Adipocyte (in vitro differentiated cells): ENCODE measurements at regions not wholly inside any gene's neighbourhood (a gene's known extent, or its start where the extent isn't known, plus 50 kb on each side); places are given as distances from the start of the nearest gene placed in this dataset.

ENCODE experiments used
- DNase-seq: peaks from one replicate; pipeline ENCODE4 v3.0.0-alpha.2; 2015; ENCODE audit warnings: low read depth
- H3K27me3 ChIP-seq: replicated peaks from 2 replicates; pipeline ENCODE4 v1.7.0; 2013; ENCODE audit warnings: mild to moderate bottlenecking, low read length, moderate library complexity; ENCODE audit not compliant: control insufficient read depth, insufficient read depth
- H3K36me3 ChIP-seq: 2 replicates; pipeline ENCODE4 v1.7.0; 2013; ENCODE audit warnings: low read length, mild to moderate bottlenecking, moderate library complexity; ENCODE audit not compliant: control insufficient read depth, insufficient read depth, severe bottlenecking
- H3K4me1 ChIP-seq: 2 replicates; pipeline ENCODE4 v1.7.0; 2013; ENCODE audit warnings: mild to moderate bottlenecking, low read length, moderate library complexity; ENCODE audit not compliant: control insufficient read depth, insufficient read depth
- H3K4me3 ChIP-seq: 2 replicates; pipeline ENCODE4 v1.7.0; 2013; ENCODE audit warnings: mild to moderate bottlenecking, low read length, moderate library complexity
- H3K9ac ChIP-seq: 2 replicates; pipeline ENCODE4 v1.7.0; 2013; ENCODE audit warnings: mild to moderate bottlenecking, low read length, moderate library complexity
- H3K9me3 ChIP-seq: 2 replicates; pipeline ENCODE4 v1.7.0; 2013; ENCODE audit warnings: mild to moderate bottlenecking, low read length, moderate library complexity; ENCODE audit not compliant: control insufficient read depth

GRCh38 chr2:2686222-2686621 is 355.1 kb upstream of the MYT1L start:
- no peak overlapping the region for H3K4me3 ChIP-seq
- no peaks in the 10 kb centered on the region for H3K4me1 ChIP-seq
- no peaks in the 10 kb centered on the region for H3K36me3 ChIP-seq
- H3K27me3 ChIP-seq: peaks cover 11% of the 10 kb centered on the region
- no peak for DNase-seq
- H3K9ac ChIP-seq: no peak overlapping the region
- H3K9me3 ChIP-seq: no peaks in the 10 kb centered on the region

DNA sequence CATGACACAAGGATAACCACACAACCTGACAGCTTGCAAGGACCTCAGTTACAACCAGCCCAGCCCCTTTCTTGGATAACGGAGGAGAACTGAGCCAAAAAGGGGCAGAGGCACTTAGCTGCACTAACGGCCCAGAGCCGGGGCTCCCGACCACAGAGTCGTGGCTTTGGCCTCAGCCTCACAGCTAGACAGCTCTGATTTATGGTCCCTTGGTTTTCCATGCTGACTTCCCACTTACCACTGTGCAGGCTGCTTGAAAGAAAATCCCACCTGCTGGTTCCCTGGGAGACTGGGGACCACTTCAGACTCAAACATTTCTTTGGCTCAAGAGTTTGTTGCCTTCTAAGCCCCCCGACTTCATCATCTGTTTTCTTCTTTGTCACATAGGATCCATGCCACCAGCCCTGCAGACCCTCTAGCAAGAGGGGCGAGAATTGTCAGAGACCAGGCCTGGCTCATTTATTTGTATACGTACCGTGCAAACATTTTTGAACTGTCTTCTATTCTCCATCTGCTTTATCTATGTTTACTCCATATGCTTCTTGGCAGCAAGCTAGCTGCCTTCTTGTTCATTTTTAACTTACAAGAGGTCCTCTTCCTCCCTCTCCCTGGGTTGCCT is 352.6 kb upstream of the MYT1L start:
- no peak for DNase-seq
- no peaks in the 10 kb centered on the region for H3K9me3 ChIP-seq
- H3K9ac ChIP-seq: no peak overlapping the region
- no peaks in the 10 kb centered on the region for H3K36me3 ChIP-seq
- H3K4me3 ChIP-seq: no peak overlapping the region
- no peaks in the 10 kb centered on the region for H3K4me1 ChIP-seq
- H3K27me3 ChIP-seq: peaks cover 8% of the 10 kb centered on the region

DNA sequence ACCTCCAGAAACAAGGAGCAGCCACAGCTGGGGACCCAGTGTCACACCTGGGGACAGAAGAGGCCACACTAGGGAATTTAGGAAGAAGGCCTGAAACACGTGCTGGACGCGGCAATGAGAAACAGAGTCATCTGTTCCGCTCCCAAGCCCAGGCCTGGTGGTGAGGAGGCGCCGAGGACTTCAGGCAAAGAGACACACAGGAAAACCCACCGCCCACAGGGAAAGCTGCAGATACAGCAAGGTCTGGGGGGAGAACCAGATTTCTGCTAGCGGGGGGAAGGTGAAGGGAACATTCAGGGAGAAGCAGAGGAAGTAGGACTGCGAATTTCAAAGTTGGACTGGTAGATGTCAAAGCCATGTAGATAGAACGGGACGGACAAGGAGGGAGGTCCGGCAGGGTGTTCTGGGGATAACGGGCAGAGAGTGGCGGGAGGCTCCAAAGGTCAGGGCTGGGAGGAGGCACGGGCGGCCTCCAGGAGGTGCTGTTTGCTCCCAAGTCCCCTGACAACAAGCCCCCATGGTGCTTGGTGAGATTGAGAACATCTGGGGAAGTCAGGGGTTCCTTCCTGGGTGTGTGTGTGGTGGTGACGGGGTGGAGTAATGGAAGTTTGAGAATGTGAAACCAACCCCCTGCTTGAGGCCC is 351.7 kb upstream of the MYT1L start:
- Histone ChIP-seq H3K27me3 (peaks cover 8% of the 10 kb centered on the region), H3K9ac (no peak overlapping the region), H3K4me3 (no peak overlapping the region), H3K36me3 (no peaks in the 10 kb centered on the region), H3K9me3 (no peaks in the 10 kb centered on the region), H3K4me1 (no peaks in the 10 kb centered on the region)
- DNase-seq: no peak

GRCh38 chr2:2681711-2682251 is 350.7 kb upstream of the MYT1L start:
- no peak overlapping the region for H3K9ac ChIP-seq
- no peak overlapping the region for H3K4me3 ChIP-seq
- no peaks in the 10 kb centered on the region for H3K4me1 ChIP-seq
- no peaks in the 10 kb centered on the region for H3K36me3 ChIP-seq
- DNase-seq: no peak
- no peaks in the 10 kb centered on the region for H3K9me3 ChIP-seq
- peaks cover 8% of the 10 kb centered on the region for H3K27me3 ChIP-seq

DNA sequence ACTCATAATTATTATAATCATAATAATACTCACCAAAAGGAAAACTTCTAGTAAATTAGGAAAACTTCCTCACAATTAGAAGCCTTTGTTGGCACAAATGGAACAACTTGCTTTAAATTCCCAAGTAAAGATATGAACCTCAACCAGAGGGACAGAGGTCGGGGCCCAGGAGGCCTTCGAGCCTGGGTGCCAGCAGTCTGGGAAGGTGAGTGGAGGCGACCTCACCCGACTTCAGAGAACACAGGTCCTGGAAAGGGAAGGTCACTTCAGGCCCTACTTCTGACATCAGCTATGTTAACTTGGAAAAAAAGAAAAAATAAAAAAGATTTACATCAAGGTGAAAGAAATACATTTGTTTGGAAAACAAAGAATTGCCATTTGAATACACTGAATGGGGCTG is 350.0 kb upstream of the MYT1L start:
- H3K4me3 ChIP-seq: no peak overlapping the region
- peaks cover 4% of the 10 kb centered on the region for H3K27me3 ChIP-seq
- no peak for DNase-seq
- no peak overlapping the region for H3K9ac ChIP-seq
- no peaks in the 10 kb centered on the region for H3K9me3 ChIP-seq
- no peaks in the 10 kb centered on the region for H3K4me1 ChIP-seq
- H3K36me3 ChIP-seq: no peaks in the 10 kb centered on the region

DNA sequence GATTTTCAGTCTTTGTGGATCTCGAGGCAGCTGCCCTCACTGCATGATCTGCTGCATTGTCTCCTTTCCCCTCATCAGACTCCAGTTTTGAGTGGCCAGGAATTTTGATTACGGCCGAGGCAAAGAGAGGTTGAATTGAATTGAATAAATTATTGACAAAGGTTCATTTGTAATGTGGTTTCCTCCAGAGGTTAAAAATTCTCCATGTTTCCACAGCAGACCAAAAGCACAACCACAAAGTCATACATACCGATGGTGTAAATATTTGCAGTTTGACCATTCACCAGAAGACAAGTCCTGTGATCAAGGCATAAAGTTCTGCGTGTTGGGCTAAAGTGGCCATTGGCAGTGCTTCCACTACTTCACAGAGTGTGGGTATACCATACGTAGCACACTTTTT is 343.8 kb upstream of the MYT1L start:
- H3K9ac ChIP-seq: no peak overlapping the region
- no peaks in the 10 kb centered on the region for H3K4me1 ChIP-seq
- H3K36me3 ChIP-seq: no peaks in the 10 kb centered on the region
- no peak overlapping the region for H3K4me3 ChIP-seq
- peaks cover 15% of the 10 kb centered on the region for H3K27me3 ChIP-seq
- DNase-seq: no peak
- H3K9me3 ChIP-seq: no peaks in the 10 kb centered on the region

GRCh38 chr2:2673406-2673805 is 342.3 kb upstream of the MYT1L start:
- no peak for DNase-seq
- peaks cover 16% of the 10 kb centered on the region for H3K27me3 ChIP-seq
- H3K9ac ChIP-seq: no peak overlapping the region
- no peaks in the 10 kb centered on the region for H3K9me3 ChIP-seq
- no peaks in the 10 kb centered on the region for H3K4me1 ChIP-seq
- no peaks in the 10 kb centered on the region for H3K36me3 ChIP-seq
- no peak overlapping the region for H3K4me3 ChIP-seq

DNA sequence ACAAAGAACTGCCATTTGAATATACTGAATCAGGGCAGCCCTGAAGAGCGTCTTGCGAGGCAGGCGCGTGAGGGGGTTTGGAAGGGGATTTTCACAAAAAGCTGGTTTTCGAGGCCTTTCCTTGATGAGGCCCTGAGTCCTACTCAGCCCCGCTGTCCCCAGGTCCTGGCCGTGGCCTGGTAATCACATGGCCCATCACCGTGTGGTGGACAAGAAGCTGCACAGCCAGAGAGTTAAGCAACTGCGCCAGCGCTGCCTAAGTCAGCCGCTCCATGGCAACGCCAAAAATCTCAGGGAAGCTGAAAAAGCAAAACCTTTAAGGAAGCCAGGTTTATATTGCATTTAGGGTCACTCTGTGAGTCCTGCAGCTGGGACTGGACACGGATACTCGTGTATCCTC is 341.2 kb upstream of the MYT1L start:
- H3K36me3 ChIP-seq: no peaks in the 10 kb centered on the region
- DNase-seq: no peak
- no peaks in the 10 kb centered on the region for H3K4me1 ChIP-seq
- no peak overlapping the region for H3K9ac ChIP-seq
- no peaks in the 10 kb centered on the region for H3K9me3 ChIP-seq
- no peak overlapping the region for H3K4me3 ChIP-seq
- H3K27me3 ChIP-seq: peaks cover 26% of the 10 kb centered on the region

- no peaks in the 10 kb centered on the region for H3K9me3 ChIP-seq
- H3K36me3 ChIP-seq: no peaks in the 10 kb centered on the region
- no peak overlapping the region for H3K9ac ChIP-seq
- H3K4me3 ChIP-seq: no peak overlapping the region
- H3K4me1 ChIP-seq: no peaks in the 10 kb centered on the region
- H3K27me3 ChIP-seq: peaks cover 29% of the 10 kb centered on the region
- no peak for DNase-seq
Observed at GRCh38 chr2:2671826-2672225, 340.8 kb upstream of the MYT1L start.

GRCh38 chr2:2669316-2669715 is 338.2 kb upstream of the MYT1L start:
- H3K27me3 ChIP-seq: peaks cover 29% of the 10 kb centered on the region
- H3K9me3 ChIP-seq: no peaks in the 10 kb centered on the region
- no peak overlapping the region for H3K4me3 ChIP-seq
- DNase-seq: no peak
- H3K9ac ChIP-seq: no peak overlapping the region
- no peaks in the 10 kb centered on the region for H3K4me1 ChIP-seq
- H3K36me3 ChIP-seq: no peaks in the 10 kb centered on the region

DNA sequence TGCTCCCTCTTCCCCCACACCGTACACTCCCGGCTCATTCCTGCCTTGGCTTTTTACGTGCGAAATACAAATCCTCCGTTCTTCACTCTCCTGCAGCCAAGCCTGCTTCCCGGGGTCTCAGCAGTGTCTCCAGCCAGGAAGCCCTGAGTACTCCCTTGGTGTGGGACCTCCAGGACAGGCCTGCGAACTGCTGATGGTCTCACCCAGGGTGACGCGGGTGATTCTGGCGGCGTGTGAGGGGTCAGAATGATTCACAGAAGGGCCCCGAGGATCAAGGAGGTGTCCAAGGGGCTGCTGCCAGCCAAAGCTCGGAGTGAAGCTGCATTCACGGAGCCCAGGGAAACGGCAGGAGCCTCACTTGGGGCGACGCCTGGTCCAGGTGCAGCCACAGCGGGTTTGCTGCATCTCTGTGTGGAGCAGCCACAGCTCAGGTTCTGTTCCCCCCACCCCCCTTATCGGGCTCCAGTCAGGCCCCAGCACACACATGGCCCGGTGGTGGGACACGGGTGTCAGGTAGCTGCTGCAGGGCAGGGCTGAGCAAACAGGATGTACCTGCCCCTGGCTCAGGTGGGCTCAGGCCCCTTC is 337.7 kb upstream of the MYT1L start:
- no peaks in the 10 kb centered on the region for H3K4me1 ChIP-seq
- no peak overlapping the region for H3K9ac ChIP-seq
- H3K36me3 ChIP-seq: no peaks in the 10 kb centered on the region
- DNase-seq: no peak
- no peak overlapping the region for H3K4me3 ChIP-seq
- no peaks in the 10 kb centered on the region for H3K9me3 ChIP-seq
- H3K27me3 ChIP-seq: peaks cover 29% of the 10 kb centered on the region
